ENCODE measurements at regions not wholly inside any gene's neighbourhood (a gene's known extent, or its start where the extent isn't known, plus 50 kb on each side); places are given as distances from the start of the nearest gene placed in this dataset.

- Histone ChIP-seq H2AFZ (ENCODE audit: low read depth, low read length) (no peak overlapping the region), H3K79me2 (ENCODE audit: control insufficient read depth, insufficient read depth, low read length) (no peaks in the 10 kb centered on the region), H3K9ac (replicated peaks; ENCODE audit: extremely low read depth, insufficient read depth, low read length) (no peak overlapping the region), H3K27me3 (ENCODE audit: control insufficient read depth in 2 of 2, insufficient read depth in 2 of 2, low read length in 2 of 2) (no peaks in the 10 kb centered on the region), H4K20me1 (replicated peaks; ENCODE audit: control insufficient read depth, extremely low read depth, insufficient read depth, low read length) (no peaks in the 10 kb centered on the region), H3K9me3 (replicated peaks; ENCODE audit: control insufficient read depth, insufficient read depth, low read length) (no peaks in the 10 kb centered on the region), H3K4me3 (replicated peaks in 1 of 3; ENCODE audit: insufficient read depth in 1 of 3, low read depth in 1 of 3, low read length in 3 of 3) (no peak overlapping the region), H3K4me2 (ENCODE audit: insufficient read depth, low read length) (no peak overlapping the region), H3K36me3 (ENCODE audit: control insufficient read depth in 2 of 2, extremely low read depth in 1 of 2, insufficient read depth in 2 of 2, low read length in 2 of 2) (no peaks in the 10 kb centered on the region), H3K4me1 (ENCODE audit: control insufficient read depth, extremely low read depth, insufficient read depth, low read length) (no peaks in the 10 kb centered on the region), H3K9me1 (replicated peaks; ENCODE audit: control insufficient read depth, extremely low read depth, insufficient read depth, low read length) (no peaks in the 10 kb centered on the region), H3K27ac (ENCODE audit: insufficient read depth, low read depth, low read length) (no peak overlapping the region)
- no peak for TF ChIP-seq JUN (IDR thresholded peaks at IDR 0.05; ENCODE audit: borderline replicate concordance, insufficient read depth, insufficient read length, low read depth)
- no peak for TF ChIP-seq EZH2 (IDR thresholded peaks at IDR 0.05; ENCODE audit: borderline replicate concordance, low read depth, low read length, severe bottlenecking)
- TF ChIP-seq GATA2 (IDR thresholded peaks at IDR 0.05; ENCODE audit: insufficient read depth, insufficient read length, low read depth, low read length): no peak
- BruUV-seq (replicated peaks): no TSS peak
- FAIRE-seq: no peak
- DNase-seq (ENCODE audit: low read depth, low spot score): no peak
- ChIA-PET CTCF (no interaction called here), POLR2A (no interaction called here)
- intact Hi-C loops (cut with micrococcal nuclease): no loop called here
- dilution Hi-C loops (cut with MboI; ENCODE audit: extremely low pct_ligation_motif_present, low sequenced_read_pairs): no loop called here
Measured at GRCh38 chrX:63436865-63437264, 85.7 kb upstream of the SPIN4 start.

- no peaks in the 10 kb centered on the region for H3K4me1 ChIP-seq (ENCODE audit: control insufficient read depth, extremely low read depth, insufficient read depth, low read length)
- H3K9me1 ChIP-seq (replicated peaks; ENCODE audit: control insufficient read depth, extremely low read depth, insufficient read depth, low read length): no peaks in the 10 kb centered on the region
- no peaks in the 10 kb centered on the region for H3K79me2 ChIP-seq (ENCODE audit: control insufficient read depth, insufficient read depth, low read length)
- intact Hi-C loops (cut with micrococcal nuclease): no loop called here
- no peak overlapping the region for H3K4me3 ChIP-seq (replicated peaks in 1 of 3; ENCODE audit: insufficient read depth in 1 of 3, low read depth in 1 of 3, low read length in 3 of 3)
- ChIA-PET CTCF (no interaction called here), POLR2A (no interaction called here)
- dilution Hi-C loops (cut with MboI; ENCODE audit: extremely low pct_ligation_motif_present, low sequenced_read_pairs): no loop called here
- no peak overlapping the region for H2AFZ ChIP-seq (ENCODE audit: low read depth, low read length)
- no peaks in the 10 kb centered on the region for H3K36me3 ChIP-seq (ENCODE audit: control insufficient read depth in 2 of 2, extremely low read depth in 1 of 2, insufficient read depth in 2 of 2, low read length in 2 of 2)
- no peak for TF ChIP-seq POLR2A (IDR thresholded peaks at IDR 0.05; ENCODE audit: low read depth, low read length)
- TF ChIP-seq EZH2 (IDR thresholded peaks at IDR 0.05; ENCODE audit: borderline replicate concordance, low read depth, low read length, severe bottlenecking): no peak
- TF ChIP-seq MYC (IDR thresholded peaks at IDR 0.05; ENCODE audit: low read depth, low read length): no peak
- no peak for TF ChIP-seq CTCF (IDR thresholded peaks at IDR 0.05; ENCODE audit: extremely low read depth in 1 of 2, insufficient read depth in 1 of 2, low read depth in 1 of 2, low read length in 2 of 2)
- no peak for TF ChIP-seq FOS (IDR thresholded peaks at IDR 0.05; ENCODE audit: borderline replicate concordance, insufficient read depth, low read length)
- TF ChIP-seq JUN (IDR thresholded peaks at IDR 0.05; ENCODE audit: borderline replicate concordance, insufficient read depth, insufficient read length, low read depth): no peak
- no peak for TF ChIP-seq MAX (IDR thresholded peaks at IDR 0.05; ENCODE audit: insufficient read depth, insufficient read length)
- no peak for TF ChIP-seq POLR2AphosphoS5 (IDR thresholded peaks at IDR 0.05; ENCODE audit: insufficient read depth, low read depth, low read length)
- TF ChIP-seq GATA2 (IDR thresholded peaks at IDR 0.05; ENCODE audit: insufficient read depth, insufficient read length, low read depth, low read length): no peak
- no TSS peak for BruUV-seq (replicated peaks)
- no peaks in the 10 kb centered on the region for H3K27me3 ChIP-seq (ENCODE audit: control insufficient read depth in 2 of 2, insufficient read depth in 2 of 2, low read length in 2 of 2)
- H3K27ac ChIP-seq (ENCODE audit: insufficient read depth, low read depth, low read length): no peak overlapping the region
- no peak overlapping the region for H3K4me2 ChIP-seq (ENCODE audit: insufficient read depth, low read length)
- FAIRE-seq: peak; percentile 82
- H3K9ac ChIP-seq (replicated peaks; ENCODE audit: extremely low read depth, insufficient read depth, low read length): no peak overlapping the region
- no peaks in the 10 kb centered on the region for H4K20me1 ChIP-seq (replicated peaks; ENCODE audit: control insufficient read depth, extremely low read depth, insufficient read depth, low read length)
- no peaks in the 10 kb centered on the region for H3K9me3 ChIP-seq (replicated peaks; ENCODE audit: control insufficient read depth, insufficient read depth, low read length)
- DNase-seq (ENCODE audit: low read depth, low spot score): peak; percentile 85
Measured at GRCh38 chrX:63434665-63435064, 83.5 kb upstream of the SPIN4 start.

All from endothelial cell of umbilical vein (primary cell).